Skeletal muscle cell (primary cell): ENCODE measurements at regions not wholly inside any gene's neighbourhood (a gene's known extent, or its start where the extent isn't known, plus 50 kb on each side); places are given as distances from the start of the nearest gene placed in this dataset.
"Not testable (repeated sequence)": the region's sequence is repeated elsewhere in the genome, so short reads cannot be mapped to it uniquely, and the experiment has no call there.

Experiments used
- DNase-seq: peaks from one replicate; pipeline ENCODE4 v3.0.0-alpha.2; 2010; ENCODE audit warnings: low read depth
- H3K4me3 ChIP-seq: 2 replicates; pipeline ENCODE4 v1.5.1; 2011; ENCODE audit warnings: low read depth, mild to moderate bottlenecking, control low read depth, low read length, moderate library complexity

- DNase-seq: no peak
- no peak overlapping the region for H3K4me3 ChIP-seq
Observed at GRCh38 chr11:23859087-23859486, 637.8 kb upstream of the LUZP2 start.

GRCh38 chr11:23861615-23862014 is 635.2 kb upstream of the LUZP2 start:
- no peak for DNase-seq
- no peak overlapping the region for H3K4me3 ChIP-seq

DNA sequence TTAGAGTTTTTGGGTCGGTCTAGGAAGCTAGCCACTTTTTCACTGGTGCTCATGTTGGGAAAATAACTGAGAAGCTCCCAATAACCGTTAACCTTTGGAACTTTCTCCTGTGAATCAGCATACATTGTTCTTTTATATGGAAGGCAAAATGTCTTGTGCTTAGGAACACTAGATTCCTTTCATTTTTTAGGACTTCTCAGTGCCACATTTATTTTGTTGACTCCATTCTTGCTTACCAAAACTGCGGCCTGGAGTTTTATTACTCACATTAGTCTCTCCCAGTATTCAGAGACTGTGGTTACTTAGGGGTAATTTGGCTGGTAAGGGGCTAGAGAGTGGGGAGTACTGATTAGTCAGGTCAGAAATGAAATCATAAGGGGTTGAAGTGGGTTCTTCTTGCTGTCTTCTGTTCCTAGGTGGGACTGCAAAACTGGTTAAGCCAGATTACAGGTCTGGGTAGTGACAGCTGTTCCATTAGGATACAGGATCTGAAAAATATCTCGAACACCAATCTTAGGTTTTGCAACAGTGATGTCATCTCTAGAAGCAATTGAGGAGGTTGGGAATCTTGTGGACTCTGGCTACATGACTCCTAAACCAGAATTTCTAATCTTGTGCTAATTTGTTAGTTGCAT is 631.4 kb upstream of the LUZP2 start:
- DNase-seq: no peak
- H3K4me3 ChIP-seq: no peak overlapping the region

DNA sequence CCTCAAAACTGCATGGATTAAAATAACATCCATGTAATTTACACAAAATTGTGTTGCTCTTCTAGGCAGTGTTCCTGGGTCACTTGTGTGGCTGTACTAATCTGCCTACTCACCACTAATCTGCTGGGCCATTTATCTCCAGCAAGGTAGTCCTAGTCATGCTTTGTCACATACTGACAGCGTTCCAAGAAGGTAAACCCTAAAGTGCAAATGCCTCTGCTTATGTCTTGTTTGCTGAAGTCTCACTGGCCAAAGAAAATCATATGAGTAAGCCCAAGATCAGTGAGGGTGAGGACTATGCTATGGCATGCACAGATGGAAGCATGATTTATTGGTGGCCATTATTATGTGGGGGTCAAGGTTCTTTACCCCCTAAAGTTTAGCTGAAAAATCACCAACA is 630.2 kb upstream of the LUZP2 start:
- no peak for DNase-seq
- H3K4me3 ChIP-seq: no peak overlapping the region

DNA sequence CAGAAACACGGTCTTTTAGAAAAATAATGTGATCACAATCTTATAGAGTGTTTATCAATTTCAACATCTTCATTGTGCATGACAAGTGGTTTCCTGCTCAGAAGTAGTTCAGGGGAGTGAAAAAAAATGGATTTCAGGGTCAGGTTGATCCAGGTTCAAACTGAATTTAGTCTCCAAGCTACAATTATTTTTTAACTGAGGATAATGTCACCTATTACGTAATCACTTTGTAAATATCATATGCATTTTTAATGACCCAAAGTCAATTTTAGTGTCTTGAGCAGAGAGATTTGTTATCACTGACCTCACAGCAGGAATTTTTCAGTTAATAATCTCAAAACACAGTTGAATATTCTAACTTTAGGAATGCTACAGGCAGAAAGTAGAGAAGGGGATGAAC is 627.2 kb upstream of the LUZP2 start:
- DNase-seq: no peak
- no peak overlapping the region for H3K4me3 ChIP-seq

DNA sequence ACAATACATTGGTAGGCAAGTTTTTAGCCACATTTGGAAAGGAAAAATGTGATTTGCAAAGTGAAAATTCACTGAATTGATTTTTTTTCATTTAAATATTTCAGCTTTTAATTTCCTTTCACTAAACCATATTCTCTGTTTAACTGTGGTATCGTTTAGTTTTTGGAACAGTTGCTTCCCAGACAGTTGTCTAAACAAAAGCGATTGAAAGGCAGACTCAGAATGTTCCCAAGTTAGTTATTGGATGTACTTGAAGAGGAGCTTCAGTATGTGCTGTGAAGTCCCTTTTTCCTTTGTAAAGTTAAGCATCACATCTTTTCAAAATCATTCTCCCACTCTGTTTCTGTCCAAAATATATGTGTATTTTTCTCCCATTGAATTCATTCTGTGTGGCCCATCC is 623.4 kb upstream of the LUZP2 start:
- DNase-seq: no peak

GRCh38 chr11:23875176-23875850 is 621.5 kb upstream of the LUZP2 start:
- DNase-seq: no peak
- H3K4me3 ChIP-seq: no peak overlapping the region

More for the DNA sequence above, 623.4 kb upstream of the LUZP2 start:
- H3K4me3 ChIP-seq: no peak overlapping the region

DNA sequence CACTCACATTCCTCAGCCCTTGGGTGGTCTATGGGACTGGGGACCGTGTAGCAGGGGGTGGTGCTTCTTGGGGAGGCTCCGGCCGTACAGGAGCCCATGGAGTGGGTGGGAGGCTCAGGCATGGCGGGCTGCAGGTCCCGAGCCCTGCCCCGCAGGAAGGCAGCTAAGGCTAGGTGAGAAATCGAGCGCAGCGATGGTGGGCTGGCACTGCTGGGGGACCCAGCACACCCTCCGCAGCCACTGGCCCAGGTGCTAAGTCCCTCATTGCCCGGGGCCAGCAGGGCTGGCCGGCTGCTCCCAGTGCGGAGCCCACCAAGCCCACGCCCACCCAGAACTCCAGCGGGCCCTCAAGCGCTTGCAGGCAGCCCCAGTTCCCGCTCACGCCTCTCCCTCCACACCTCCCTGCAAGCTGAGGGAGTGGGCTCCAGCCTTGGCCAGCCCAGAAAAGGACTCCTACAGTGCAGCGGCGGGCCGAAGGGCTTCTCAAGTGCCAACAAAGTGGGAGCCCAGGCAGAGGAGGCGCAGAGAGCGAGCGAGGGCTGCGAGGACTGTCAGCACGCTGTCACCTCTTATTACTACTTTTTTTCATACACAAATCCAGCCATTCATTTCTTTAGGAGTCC is 613.3 kb upstream of the LUZP2 start:
- DNase-seq, H3K4me3 ChIP-seq: not testable (repeated sequence)

- no peak for DNase-seq
Observed at GRCh38 chr11:23884341-23884740, 612.5 kb upstream of the LUZP2 start.

DNA sequence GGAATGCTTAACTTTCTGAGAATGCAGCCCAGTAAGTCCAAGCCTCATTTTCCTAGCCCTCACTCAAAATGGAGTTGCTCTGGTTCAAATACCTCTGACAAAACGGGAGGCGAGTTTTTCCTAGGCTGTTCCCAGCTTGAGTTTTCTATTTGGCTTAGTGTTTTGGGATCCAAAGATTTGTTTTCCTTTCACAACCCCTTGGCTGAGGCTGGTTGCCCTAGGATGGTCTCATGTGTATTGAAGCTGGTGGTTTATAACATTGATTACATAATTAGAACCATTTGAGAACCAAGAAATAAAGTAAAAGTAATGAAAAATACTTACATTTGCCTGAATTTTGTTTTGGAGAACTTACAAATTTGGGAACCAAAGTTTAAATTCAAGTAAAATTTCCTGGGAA is 611.1 kb upstream of the LUZP2 start:
- no peak overlapping the region for H3K4me3 ChIP-seq
- no peak for DNase-seq

More at GRCh38 chr11:23884341-23884740, 612.5 kb upstream of the LUZP2 start:
- no peak overlapping the region for H3K4me3 ChIP-seq

DNA sequence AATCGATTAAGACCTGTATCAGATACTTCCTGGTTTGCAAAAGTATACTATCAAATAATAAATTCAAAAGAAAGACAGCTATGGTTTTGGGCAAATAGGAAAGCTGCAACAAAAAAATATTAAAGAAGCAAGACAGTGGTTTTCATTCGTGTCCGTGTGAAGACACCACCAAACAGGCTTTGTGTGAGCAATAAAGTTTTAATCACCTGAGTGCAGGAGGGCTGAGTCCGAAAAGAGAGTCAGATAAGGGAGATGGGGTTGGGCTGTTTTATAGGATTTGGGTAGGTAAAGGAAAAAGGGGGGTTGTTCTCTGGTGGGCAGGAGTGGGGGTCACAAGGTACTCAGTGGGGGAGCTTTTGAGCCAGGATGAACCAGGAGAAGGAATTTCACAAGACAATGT is 609.7 kb upstream of the LUZP2 start:
- H3K4me3 ChIP-seq, DNase-seq: not testable (repeated sequence)

DNA sequence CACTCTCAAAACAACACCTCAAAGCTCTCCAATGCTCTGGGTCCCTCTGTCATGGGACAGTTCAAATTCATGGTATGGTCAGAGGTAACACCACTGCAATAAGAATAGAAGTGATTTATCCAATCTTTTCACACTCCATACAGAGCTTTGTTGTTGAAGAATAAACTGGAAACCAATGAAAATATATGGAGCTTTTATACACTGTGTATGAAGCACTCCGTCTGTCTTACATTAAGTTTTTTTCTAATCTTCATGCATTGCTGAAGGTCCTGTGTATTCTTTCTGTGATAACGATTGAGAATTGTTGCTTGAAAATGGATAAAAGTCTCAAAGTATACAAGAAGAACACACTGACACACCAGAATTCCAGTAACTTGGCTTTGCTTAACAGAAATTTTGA is 603.7 kb upstream of the LUZP2 start:
- no peak overlapping the region for H3K4me3 ChIP-seq
- no peak for DNase-seq

DNA sequence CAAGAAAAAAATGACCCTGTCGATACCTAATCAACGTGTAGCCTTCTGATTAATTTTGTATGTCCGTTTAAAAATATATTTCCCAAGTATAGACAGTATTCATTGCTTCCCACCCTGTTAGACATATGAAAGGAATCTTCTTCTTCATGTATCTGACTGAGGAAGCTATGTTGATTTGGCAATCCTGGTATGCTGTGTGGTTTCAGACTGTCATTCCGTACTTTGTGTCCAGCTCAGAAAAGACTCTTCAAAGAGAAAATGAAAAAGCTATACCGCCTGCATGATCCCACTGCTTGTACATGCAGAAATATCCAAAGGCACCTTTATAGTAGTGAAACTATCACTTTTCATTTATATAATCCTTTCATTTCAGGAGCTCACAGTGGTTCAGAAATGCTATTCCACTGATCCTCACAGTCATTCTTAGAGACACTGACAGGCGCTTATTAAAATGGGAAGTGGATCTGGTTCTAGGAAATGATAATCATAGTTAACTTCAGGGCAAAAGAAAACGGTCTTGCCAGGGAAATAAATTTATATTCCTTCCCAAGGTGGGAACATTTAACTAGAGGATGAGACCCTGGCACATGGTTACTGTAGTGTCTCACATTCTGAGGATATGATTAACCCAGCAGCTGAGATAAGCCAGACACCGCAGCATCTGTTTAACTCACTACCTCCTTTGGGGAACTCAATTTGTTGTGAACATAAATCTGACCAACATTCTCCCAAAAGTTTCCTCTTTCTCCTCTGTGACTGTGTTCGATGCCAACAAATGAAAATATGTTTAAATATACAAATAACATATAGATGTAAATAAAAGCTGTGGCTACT is 599.2 kb upstream of the LUZP2 start:
- peak overlapping the region; percentile 5 for H3K4me3 ChIP-seq
- peak; percentile 92 for DNase-seq

DNA sequence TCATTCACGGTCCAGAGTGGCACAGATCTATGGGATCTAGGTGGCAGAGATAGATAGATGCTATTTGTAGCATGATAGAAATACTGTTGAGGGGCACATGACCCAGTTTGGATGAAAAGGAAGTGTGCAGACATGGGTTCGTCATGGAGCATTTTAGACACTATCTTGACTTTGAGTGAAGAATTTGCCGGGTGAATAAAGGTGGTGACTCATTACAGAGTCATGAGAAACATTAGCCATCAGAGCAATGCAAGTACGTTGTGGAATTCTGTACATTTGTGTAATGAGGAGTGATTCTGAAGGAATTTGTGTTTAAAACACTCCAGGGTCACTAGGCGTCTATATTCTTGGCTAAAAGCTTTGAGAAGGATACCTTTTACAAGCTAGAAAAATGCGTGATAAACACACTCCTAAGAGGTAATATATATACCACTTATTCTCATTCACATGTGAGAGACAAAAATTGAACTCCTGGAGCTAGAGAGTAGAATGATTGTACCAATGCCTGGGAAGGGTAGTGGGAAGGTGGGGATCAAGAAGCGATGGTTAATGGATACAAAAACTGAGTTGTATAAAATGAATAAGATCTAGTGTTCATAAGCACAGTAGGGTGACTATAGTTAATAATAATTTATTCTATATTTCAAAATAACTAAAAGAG is 593.7 kb upstream of the LUZP2 start:
- DNase-seq: peak; percentile 84
- H3K4me3 ChIP-seq: no peak overlapping the region

DNA sequence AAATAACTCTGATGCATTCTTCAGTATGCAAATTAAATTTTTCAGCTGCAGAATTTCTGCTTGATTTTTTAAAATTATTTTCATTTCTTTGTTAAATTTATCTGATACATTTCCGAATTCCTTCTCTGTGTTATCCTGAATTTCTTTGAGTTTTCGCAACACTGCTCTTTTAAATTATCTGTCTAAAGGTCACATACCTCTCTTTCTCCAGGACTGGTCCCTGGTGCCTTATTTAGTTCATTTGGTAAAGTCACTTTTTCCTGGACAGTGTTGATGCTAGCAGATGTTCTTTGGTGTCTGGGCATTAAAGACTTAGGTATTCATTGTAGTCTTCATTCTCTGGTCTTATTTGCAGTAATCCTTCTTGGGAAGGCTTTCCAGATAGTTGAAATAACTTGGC is 577.4 kb upstream of the LUZP2 start:
- DNase-seq: no peak
- no peak overlapping the region for H3K4me3 ChIP-seq

DNA sequence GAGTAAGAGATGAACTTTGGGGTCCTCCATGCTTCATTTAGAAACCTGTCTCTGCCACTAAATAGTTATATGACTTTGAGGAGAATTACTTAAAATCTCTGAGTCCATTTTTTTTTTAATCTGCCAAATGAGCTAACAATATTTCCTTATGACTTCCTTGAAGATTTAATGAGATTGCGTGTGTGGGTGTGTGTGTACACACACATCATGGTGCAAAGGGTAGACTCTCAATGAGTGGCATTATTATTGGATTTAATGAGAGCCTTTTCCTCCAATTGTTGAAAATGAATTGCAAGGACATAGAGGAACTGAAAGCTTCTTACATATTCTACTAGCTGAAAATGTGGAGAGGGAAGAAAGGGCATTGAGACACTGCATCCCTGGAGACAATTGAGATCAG is 573.5 kb upstream of the LUZP2 start:
- no peak overlapping the region for H3K4me3 ChIP-seq
- DNase-seq: no peak

GRCh38 chr11:23924226-23924625 is 572.6 kb upstream of the LUZP2 start:
- no peak overlapping the region for H3K4me3 ChIP-seq
- DNase-seq: no peak

- no peak overlapping the region for H3K4me3 ChIP-seq
- no peak for DNase-seq
Observed at GRCh38 chr11:23931443-23931842, 565.4 kb upstream of the LUZP2 start.

GRCh38 chr11:23932485-23932898 is 564.4 kb upstream of the LUZP2 start:
- H3K4me3 ChIP-seq: no peak overlapping the region
- peak; percentile 23 for DNase-seq

DNA sequence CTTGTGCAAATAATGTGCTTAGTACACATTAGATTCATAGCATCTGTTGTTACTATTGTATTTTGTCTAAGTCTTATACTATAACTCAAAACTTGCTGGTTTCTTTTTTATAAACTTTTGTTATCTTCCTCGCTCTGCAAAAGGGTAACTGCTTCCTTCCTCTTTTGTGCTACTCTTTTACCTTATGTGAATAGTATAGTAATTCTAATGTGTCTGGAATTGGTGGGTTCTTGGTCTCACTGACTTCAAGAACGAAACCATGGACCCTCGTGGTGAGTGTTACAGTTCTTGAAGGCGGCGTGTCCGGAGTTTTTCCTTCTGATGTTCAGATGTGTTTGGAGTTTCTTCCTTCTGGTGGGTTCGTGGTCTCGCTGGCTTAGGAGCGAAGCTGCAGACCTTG is 563.1 kb upstream of the LUZP2 start:
- DNase-seq: no peak
- no peak overlapping the region for H3K4me3 ChIP-seq
